MCF 10A (cell line): ENCODE measurements at regions not wholly inside any gene's neighbourhood (a gene's known extent, or its start where the extent isn't known, plus 50 kb on each side); places are given as distances from the start of the nearest gene placed in this dataset.

ENCODE experiments used
- BruUV-seq: library from RNA; stranded (reverse); fragments of 400-500 nt; replicated peaks from 2 replicates; lab custom pipeline; 2021; lab: Mats Ljungman, UMichigan
- CTCF ChIA-PET: fragments of 300-600 bp; sonication (Branson Sonifier 250); formaldehyde crosslinking; extraction: SDS; loops from one replicate; lab custom pipeline; 2021; ENCODE audit warnings: antibody characterized with exemption, inconsistent platforms; lab: Yijun Ruan, JAX
- POLR2A ChIA-PET: fragments of 300-600, 350-650 bp; sonication (Branson Sonifier 250); formaldehyde crosslinking; extraction: SDS; loops from one replicate; lab custom pipeline; 2020; ENCODE audit warnings: antibody characterized with exemption, inconsistent platforms; lab: Yijun Ruan, JAX
- DNase-seq: peaks from one replicate; pipeline ENCODE4 v3.0.0-alpha.2; 2018; ENCODE audit not compliant: unreplicated experiment
- H3K27ac Mint-ChIP-seq: one replicate; pipeline ENCODE4 v1.8.0; 2022; ENCODE audit warnings: mild to moderate bottlenecking, low read depth, mixed read lengths; ENCODE audit not compliant: unreplicated experiment
- H3K27me3 Mint-ChIP-seq: one replicate; pipeline ENCODE4 v1.8.0; 2022; ENCODE audit warnings: mixed read lengths; ENCODE audit not compliant: insufficient read depth, unreplicated experiment
- H3K36me3 Mint-ChIP-seq: one replicate; pipeline ENCODE4 v1.8.0; 2022; ENCODE audit warnings: mild to moderate bottlenecking, moderate library complexity, mixed read lengths; ENCODE audit not compliant: insufficient read depth, unreplicated experiment
- H3K4me1 Mint-ChIP-seq: one replicate; pipeline ENCODE4 v1.8.0; 2022; ENCODE audit warnings: mixed read lengths; ENCODE audit not compliant: insufficient read depth, unreplicated experiment
- H3K4me3 Mint-ChIP-seq: one replicate; pipeline ENCODE4 v1.8.0; 2022; ENCODE audit warnings: mild to moderate bottlenecking, moderate library complexity, mixed read lengths; ENCODE audit not compliant: unreplicated experiment
- H3K9me3 Mint-ChIP-seq: one replicate; pipeline ENCODE4 v1.8.0; 2022; ENCODE audit warnings: mixed read lengths; ENCODE audit not compliant: unreplicated experiment
- intact Hi-C: fragments of 100-400 bp; cut with micrococcal nuclease; formaldehyde crosslinking; loops from 2 replicates; pipeline ENCODE4 v1.14.1; 2022
- TF ChIP-seq, protein P1 (sequence below): fragments of 200-600 bp; IDR thresholded peaks from one replicate; pipeline ENCODE4 v1.8.0; 2022; ENCODE audit warnings: antibody characterized with exemption, mild to moderate bottlenecking; ENCODE audit not compliant: unreplicated experiment

DNA sequence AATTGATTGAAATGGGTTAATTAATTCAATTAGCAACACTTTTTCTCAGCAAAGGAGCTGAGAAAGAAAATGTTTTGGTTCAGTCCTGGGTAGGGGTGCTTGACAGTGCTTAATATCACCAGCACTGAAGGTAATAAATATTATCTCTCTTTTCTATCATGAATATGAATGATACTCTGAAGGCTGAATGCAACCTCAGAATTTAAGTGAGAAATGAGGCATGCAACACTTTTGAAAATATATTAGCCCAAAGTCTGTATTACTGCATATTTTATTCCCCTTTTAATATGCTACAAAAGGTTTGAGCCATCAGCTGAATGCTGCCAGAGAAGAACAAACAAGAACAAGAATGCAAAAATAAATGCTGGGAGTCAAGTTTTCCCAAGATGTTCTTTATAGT, 52.0 kb upstream of the SAMSN1 start:
- TF ChIP-seq, protein P1, sequence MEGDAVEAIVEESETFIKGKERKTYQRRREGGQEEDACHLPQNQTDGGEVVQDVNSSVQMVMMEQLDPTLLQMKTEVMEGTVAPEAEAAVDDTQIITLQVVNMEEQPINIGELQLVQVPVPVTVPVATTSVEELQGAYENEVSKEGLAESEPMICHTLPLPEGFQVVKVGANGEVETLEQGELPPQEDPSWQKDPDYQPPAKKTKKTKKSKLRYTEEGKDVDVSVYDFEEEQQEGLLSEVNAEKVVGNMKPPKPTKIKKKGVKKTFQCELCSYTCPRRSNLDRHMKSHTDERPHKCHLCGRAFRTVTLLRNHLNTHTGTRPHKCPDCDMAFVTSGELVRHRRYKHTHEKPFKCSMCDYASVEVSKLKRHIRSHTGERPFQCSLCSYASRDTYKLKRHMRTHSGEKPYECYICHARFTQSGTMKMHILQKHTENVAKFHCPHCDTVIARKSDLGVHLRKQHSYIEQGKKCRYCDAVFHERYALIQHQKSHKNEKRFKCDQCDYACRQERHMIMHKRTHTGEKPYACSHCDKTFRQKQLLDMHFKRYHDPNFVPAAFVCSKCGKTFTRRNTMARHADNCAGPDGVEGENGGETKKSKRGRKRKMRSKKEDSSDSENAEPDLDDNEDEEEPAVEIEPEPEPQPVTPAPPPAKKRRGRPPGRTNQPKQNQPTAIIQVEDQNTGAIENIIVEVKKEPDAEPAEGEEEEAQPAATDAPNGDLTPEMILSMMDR = no peak
- POLR2A ChIA-PET = interaction anchor here (1.3 kb wide), 1 partner anchor 8 kb away, joined by 5 read pairs; no protein-coding TSS in a partner anchor
- H3K27ac Mint-ChIP-seq = no peak overlapping the region
- H3K27me3 Mint-ChIP-seq = no peaks in the 10 kb centered on the region
- H3K9me3 Mint-ChIP-seq = peaks cover 11% of the 10 kb centered on the region
- intact Hi-C loops = no loop called here
- CTCF ChIA-PET = no interaction called here
- no peak for DNase-seq
- no peak overlapping the region for H3K4me3 Mint-ChIP-seq
- peaks cover 18% of the 10 kb centered on the region for H3K4me1 Mint-ChIP-seq
- no TSS peak for BruUV-seq
- no peaks in the 10 kb centered on the region for H3K36me3 Mint-ChIP-seq
